Loucy (cell line): ENCODE measurements at regions not wholly inside any gene's neighbourhood (a gene's known extent, or its start where the extent isn't known, plus 50 kb on each side); places are given as distances from the start of the nearest gene placed in this dataset.

Experiments used
- EZH2phosphoT487 ChIP-seq: fragments of 200-600 bp; IDR thresholded peaks from 2 replicates; pipeline ENCODE4 v1.6.1; 2018; ENCODE audit warnings: antibody characterized with exemption, mild to moderate bottlenecking, moderate library complexity, borderline replicate concordance
- TF ChIP-seq, protein P1 (sequence below): fragments of 200-600 bp; sonication (generic); conservative IDR thresholded peaks from 2 replicates; pipeline ENCODE4 v1.5.1; 2014; ENCODE audit warnings: mild to moderate bottlenecking, antibody characterized with exemption, low read length

DNA sequence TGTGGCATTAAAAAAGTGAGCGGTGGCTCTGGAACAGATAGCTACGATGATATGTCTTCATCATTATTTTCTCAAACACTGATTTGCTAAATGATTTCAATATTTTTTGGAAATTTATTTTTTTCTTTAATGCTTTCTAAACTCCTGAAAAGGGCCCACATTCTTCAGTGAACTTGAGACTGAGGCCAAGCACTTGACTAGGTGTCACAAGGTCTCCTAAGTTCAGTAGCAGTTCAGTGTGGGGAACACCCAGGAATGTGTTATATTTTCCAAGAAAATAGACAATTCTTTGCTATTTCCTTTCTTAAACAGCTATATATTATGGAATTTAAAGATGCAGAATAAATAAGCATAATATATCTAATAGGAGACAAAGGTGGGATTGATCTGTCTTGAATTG is 850.9 kb downstream of the USP25 start:
- TF ChIP-seq, protein P1, sequence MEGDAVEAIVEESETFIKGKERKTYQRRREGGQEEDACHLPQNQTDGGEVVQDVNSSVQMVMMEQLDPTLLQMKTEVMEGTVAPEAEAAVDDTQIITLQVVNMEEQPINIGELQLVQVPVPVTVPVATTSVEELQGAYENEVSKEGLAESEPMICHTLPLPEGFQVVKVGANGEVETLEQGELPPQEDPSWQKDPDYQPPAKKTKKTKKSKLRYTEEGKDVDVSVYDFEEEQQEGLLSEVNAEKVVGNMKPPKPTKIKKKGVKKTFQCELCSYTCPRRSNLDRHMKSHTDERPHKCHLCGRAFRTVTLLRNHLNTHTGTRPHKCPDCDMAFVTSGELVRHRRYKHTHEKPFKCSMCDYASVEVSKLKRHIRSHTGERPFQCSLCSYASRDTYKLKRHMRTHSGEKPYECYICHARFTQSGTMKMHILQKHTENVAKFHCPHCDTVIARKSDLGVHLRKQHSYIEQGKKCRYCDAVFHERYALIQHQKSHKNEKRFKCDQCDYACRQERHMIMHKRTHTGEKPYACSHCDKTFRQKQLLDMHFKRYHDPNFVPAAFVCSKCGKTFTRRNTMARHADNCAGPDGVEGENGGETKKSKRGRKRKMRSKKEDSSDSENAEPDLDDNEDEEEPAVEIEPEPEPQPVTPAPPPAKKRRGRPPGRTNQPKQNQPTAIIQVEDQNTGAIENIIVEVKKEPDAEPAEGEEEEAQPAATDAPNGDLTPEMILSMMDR = no peak
- no peak for TF ChIP-seq EZH2phosphoT487
